HG02759 (cell line): ENCODE measurements at regions not wholly inside any gene's neighbourhood (a gene's known extent, or its start where the extent isn't known, plus 50 kb on each side); places are given as distances from the start of the nearest gene placed in this dataset.
"Not testable (repeated sequence)": the region's sequence is repeated elsewhere in the genome, so short reads cannot be mapped to it uniquely, and the experiment has no call there.

Source experiments
- ATAC-seq: cut with Tn5 transposase; IDR thresholded peaks from one replicate; pipeline ENCODE4 v1.9.1; 2021; ENCODE audit warnings: mild to moderate bottlenecking, moderate library complexity; ENCODE audit not compliant: unreplicated experiment

- no peak for ATAC-seq
Measured at GRCh38 chr7:11221984-11222383, 248.3 kb downstream of the PHF14 start.

- ATAC-seq, result no peak
Measured at GRCh38 chr7:11224535-11224934, 250.9 kb downstream of the PHF14 start.

GRCh38 chr7:11228515-11228914 is 254.8 kb downstream of the PHF14 start:
- no peak for ATAC-seq

- no peak for ATAC-seq
Measured at GRCh38 chr7:11231190-11231589, 257.5 kb downstream of the PHF14 start.

- no peak for ATAC-seq
Measured at GRCh38 chr7:11232462-11232861, 258.8 kb downstream of the PHF14 start.

- no peak for ATAC-seq
Measured at GRCh38 chr7:11233871-11234270, 260.2 kb downstream of the PHF14 start.

GRCh38 chr7:11235491-11235890 is 261.8 kb downstream of the PHF14 start:
- ATAC-seq, result no peak

- no peak for ATAC-seq
Measured at GRCh38 chr7:11236680-11237079, 263.0 kb downstream of the PHF14 start.

- no peak for ATAC-seq
Measured at GRCh38 chr7:11237742-11238141, 264.1 kb downstream of the PHF14 start.

- ATAC-seq, result no peak
Measured at GRCh38 chr7:11239316-11239715, 265.6 kb downstream of the PHF14 start.

GRCh38 chr7:11243739-11244138 is 270.1 kb downstream of the PHF14 start:
- ATAC-seq, result no peak

- ATAC-seq, result no peak
Measured at GRCh38 chr7:11244149-11244548, 270.5 kb downstream of the PHF14 start.

GRCh38 chr7:11247545-11247944 is 273.9 kb downstream of the PHF14 start:
- ATAC-seq, result no peak

- no peak for ATAC-seq
Measured at GRCh38 chr7:11251436-11251835, 277.8 kb downstream of the PHF14 start.

- ATAC-seq, result no peak
Measured at GRCh38 chr7:11252011-11252607, 278.4 kb downstream of the PHF14 start.

- no peak for ATAC-seq
Measured at GRCh38 chr7:11252705-11253272, 279.1 kb downstream of the PHF14 start.

GRCh38 chr7:11256501-11256900 is 282.8 kb downstream of the PHF14 start:
- no peak for ATAC-seq

GRCh38 chr7:11261470-11261869 is 287.8 kb downstream of the PHF14 start:
- no peak for ATAC-seq

GRCh38 chr7:11266101-11266500 is 292.4 kb downstream of the PHF14 start:
- ATAC-seq, result no peak

- no peak for ATAC-seq
Measured at GRCh38 chr7:11272352-11272751, 298.7 kb downstream of the PHF14 start.

- ATAC-seq, result no peak
Measured at GRCh38 chr7:11274074-11274473, 300.4 kb downstream of the PHF14 start.

- no peak for ATAC-seq
Measured at GRCh38 chr7:11281953-11282352, 308.3 kb downstream of the PHF14 start.

- not testable (repeated sequence) for ATAC-seq
Measured at GRCh38 chr7:11283584-11283983, 309.9 kb downstream of the PHF14 start.
